OCI-LY7 (cell line): ENCODE measurements at regions not wholly inside any gene's neighbourhood (a gene's known extent, or its start where the extent isn't known, plus 50 kb on each side); places are given as distances from the start of the nearest gene placed in this dataset.

Experiments
- EZH2phosphoT487 ChIP-seq: fragments of 200-600 bp; sonication (generic); IDR thresholded peaks from 2 replicates; pipeline ENCODE4 v1.6.1; 2018; ENCODE audit warnings: low read depth, borderline replicate concordance, mild to moderate bottlenecking, mixed run types, antibody characterized with exemption, low read length, moderate library complexity, mixed read lengths
- TF ChIP-seq, protein P1 (sequence below): fragments of 200-600 bp; sonication (generic); conservative IDR thresholded peaks from 2 replicates; pipeline ENCODE4 v1.5.1; 2014; ENCODE audit warnings: mild to moderate bottlenecking, antibody characterized with exemption, low read length, moderate library complexity, mixed read lengths

DNA sequence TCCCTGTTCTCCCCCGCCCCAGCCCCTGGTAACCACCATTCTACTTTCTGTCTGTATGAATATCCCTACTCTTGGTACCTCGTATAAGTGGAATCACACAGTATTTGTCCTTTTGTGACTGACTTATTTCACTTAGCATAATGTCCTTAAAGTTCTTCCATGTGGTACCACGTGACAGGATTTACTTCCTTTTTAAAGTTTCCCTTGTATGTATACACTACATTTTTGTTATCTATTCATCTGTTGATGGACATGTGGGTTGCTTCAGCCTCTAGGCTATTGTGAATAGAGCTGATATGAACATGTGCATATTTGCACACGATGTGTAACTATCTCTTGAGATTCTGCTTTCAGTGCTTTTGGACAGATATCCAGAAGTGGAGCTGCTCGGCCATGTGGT, 59.6 kb upstream of the GJB6 start:
- TF ChIP-seq, protein P1, sequence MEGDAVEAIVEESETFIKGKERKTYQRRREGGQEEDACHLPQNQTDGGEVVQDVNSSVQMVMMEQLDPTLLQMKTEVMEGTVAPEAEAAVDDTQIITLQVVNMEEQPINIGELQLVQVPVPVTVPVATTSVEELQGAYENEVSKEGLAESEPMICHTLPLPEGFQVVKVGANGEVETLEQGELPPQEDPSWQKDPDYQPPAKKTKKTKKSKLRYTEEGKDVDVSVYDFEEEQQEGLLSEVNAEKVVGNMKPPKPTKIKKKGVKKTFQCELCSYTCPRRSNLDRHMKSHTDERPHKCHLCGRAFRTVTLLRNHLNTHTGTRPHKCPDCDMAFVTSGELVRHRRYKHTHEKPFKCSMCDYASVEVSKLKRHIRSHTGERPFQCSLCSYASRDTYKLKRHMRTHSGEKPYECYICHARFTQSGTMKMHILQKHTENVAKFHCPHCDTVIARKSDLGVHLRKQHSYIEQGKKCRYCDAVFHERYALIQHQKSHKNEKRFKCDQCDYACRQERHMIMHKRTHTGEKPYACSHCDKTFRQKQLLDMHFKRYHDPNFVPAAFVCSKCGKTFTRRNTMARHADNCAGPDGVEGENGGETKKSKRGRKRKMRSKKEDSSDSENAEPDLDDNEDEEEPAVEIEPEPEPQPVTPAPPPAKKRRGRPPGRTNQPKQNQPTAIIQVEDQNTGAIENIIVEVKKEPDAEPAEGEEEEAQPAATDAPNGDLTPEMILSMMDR, result no peak
- TF ChIP-seq EZH2phosphoT487, result no peak
